ENCODE measurements at regions not wholly inside any gene's neighbourhood (a gene's known extent, or its start where the extent isn't known, plus 50 kb on each side); places are given as distances from the start of the nearest gene placed in this dataset.
"Not testable (repeated sequence)": the region's sequence is repeated elsewhere in the genome, so short reads cannot be mapped to it uniquely, and the experiment has no call there.

DNA sequence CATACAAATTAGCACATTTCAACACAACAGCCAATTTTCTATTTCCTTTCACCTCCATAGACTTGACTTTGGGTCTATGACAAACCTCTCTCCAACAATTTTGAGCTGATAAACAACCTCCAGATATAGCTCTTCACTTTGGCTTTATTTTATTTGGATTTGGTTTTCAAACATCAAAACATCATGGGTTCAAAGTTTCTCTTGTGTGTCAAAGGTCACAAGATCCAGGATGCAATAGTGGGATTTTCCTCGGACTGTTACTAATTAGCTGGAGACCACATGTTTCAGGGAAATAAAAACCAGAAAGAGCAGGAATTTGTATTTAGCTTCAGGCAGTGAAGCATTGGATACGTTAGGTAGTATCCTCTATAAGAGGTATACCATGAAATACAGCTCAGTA is 351.0 kb upstream of the SOX9 start:
- DNase-seq, result no peak

DNA sequence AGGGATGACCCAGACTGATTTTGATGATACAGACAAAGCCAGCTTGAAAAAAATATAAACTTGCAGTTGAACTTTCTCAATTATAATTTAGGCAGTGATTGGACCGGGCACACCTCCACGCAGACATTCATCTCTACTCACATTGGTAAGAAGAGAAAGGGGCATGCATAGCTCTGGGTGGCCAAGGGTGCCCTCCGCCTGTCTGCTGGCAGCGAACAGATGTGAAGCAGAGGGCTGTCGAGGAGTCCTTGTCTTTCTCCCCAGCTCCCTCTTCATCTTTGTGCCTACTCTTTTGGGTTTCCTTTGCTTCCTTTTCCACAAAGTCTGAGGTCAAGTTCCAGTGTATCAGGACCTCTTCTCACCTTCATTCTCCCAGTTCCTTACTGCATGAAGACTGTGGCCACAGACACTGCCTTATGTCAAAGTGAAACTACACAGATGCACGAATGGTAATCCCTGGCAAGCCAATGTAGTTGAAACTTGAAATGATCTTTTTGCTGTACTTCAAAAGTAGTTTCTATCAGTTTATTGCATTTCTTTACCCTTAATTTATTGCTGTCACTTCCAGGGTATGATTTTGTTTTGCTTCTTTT is 343.7 kb upstream of the SOX9 start:
- no peak for DNase-seq

- DNase-seq, result no peak
These were observed 341.3 kb upstream of the SOX9 start for GRCh38 chr17:71779482-71779881.

GRCh38 chr17:71780596-71780995 is 340.2 kb upstream of the SOX9 start:
- DNase-seq, result no peak

DNA sequence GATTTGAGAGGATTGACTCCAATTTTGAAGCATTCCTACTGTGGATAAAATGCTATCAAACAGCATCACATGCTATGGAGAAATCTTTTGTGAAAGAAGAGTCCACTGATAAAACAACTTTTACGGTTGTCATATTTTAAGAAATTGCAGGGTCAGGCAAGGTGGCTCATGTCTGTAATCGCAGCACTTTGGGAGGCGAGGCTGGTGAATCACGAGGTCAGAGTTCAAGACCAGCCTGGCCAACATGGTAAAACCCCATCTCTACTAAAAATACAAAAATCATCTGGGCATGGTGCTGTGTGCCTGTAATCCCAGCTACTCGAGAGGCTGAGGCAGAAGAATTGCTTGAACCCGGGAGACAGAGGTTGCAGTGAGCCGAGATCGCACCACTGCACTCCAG is 338.8 kb upstream of the SOX9 start:
- DNase-seq, result not testable (repeated sequence)

GRCh38 chr17:71790791-71791190 is 330.0 kb upstream of the SOX9 start:
- DNase-seq, result no peak

DNA sequence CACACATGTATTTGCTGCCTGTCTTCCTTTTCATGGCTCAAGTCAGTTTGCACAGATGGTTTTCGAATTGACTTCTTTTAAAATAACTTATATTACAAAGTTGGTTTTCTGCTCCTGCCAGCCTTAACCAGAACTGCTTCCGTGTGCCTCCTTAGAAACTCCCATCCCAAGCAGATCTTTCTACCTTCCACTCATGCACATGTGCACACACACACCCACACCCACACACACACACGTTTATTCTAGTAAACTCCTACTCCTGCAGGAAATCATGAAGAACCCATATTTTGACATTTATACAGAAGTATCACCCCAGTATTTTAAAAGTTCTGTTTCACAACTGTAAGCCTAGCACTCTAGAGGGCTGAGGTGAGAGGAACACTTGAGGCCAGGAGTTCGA is 329.5 kb upstream of the SOX9 start:
- no peak for DNase-seq

DNA sequence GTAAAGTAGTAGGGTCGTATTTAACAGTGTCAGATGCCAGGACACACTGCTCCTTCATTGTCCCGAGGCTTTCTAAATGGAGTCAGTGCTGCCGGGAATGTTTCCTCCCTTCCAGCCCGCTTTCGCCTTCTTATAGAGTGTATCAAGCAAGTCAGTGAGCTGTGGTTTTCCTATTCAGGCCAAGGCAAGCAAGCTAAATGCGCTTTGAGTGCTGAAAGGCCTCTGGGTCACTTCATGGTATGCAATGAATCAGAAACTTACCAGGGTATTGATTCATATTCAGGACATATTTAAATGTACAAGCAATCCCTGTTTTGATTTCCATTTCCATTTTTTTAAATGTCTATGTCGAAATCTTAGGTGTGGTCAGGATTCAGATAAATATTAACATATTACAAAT is 327.9 kb upstream of the SOX9 start:
- no peak for DNase-seq

DNA sequence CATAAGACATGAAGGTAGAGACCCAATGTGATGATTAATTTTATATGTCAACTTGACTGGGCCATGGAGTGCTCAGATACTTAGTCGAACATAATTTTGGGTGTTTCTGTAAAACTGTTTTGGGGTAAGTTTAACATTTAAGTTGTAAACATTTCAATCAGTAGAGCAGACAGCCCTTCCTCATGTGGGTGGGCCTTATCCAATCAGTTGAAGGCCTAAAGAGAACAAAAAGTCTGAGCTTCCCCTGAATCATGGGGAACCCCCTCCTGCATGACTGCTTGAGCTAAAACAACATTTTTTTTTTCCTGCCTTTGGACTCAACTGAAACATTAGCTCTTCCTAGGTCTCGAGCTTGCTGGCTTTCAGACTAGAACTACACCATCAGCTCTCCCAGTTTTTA is 327.3 kb upstream of the SOX9 start:
- DNase-seq, result no peak

DNA sequence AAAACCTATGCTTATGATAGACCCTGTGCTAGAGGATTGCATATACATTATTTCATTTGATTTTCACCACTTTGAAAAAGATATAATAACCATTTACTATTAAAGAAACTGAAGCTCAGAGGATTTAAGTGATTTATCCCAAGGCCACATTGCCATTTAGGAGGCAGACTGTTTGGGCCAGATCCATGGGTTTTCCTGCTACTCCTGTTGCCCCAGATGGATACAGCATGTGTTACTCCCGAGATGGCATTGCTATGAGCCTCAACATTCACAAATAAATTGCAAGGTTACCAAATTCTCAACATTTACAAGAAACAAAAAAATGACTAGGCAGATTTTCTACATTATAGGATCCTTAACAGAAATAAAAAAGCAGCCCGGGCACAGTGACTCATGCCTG is 322.1 kb upstream of the SOX9 start:
- no peak for DNase-seq

DNA sequence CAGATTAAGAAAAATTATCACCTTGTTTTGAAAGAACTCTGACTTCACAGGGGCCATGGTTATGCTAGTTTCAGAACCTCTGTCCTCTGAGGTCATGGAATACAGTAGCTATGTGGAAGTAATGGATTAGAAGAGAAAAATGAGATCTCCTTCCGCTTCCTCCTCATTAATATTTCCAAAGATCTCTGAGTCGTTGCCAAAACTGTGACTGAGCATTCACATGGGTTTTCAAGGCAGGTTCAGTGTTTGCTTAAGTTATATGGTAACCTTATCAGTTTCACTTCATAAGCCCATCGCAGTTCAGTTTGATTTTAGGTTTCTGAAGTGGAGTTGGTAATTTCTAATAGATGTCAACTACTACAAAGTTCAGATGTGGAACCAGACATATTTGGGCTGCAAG is 321.2 kb upstream of the SOX9 start:
- no peak for DNase-seq

DNA sequence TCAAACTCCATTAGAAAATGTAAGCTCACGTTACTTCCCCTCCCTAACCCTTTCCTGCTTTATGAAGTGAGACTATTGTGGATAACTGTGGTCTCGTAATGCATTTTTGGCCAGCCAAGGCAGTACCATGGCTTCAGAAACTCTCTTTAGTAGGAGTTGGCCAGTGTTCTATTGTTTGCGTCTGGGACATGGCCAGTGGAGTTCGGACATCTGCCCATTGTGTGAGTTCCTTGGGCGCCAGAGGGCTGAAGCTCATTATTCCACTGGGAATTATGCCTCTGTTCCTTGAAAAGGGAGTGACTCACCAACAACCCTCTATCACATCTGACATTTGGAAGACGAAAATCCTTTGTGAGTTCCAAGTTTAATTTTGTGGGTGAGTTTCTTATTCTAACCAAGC is 319.5 kb upstream of the SOX9 start:
- no peak for DNase-seq

GRCh38 chr17:71802663-71803062 is 318.2 kb upstream of the SOX9 start:
- DNase-seq, result no peak

GRCh38 chr17:71803656-71804284 is 317.1 kb upstream of the SOX9 start:
- no peak for DNase-seq

DNA sequence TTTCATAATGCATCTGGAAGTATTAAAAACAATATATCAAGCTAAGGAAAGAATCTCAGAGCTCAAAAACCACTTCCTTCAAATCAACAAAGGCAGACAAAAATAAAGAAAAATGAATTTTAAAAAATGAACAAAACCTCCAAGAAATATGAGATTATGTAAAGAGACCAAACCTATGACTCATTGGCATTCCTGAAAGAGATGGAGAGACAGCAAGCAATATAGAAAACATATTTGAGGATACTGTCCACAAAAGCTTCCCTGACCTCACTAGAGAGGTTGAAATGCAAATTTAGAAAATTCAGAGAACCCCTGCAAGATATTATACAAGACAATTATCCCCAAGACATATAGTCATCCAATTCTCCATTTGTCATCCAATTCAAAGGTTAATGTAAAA is 311.3 kb upstream of the SOX9 start:
- no peak for DNase-seq

- not testable (repeated sequence) for DNase-seq
These were observed 307.0 kb upstream of the SOX9 start for GRCh38 chr17:71813861-71814260.

DNA sequence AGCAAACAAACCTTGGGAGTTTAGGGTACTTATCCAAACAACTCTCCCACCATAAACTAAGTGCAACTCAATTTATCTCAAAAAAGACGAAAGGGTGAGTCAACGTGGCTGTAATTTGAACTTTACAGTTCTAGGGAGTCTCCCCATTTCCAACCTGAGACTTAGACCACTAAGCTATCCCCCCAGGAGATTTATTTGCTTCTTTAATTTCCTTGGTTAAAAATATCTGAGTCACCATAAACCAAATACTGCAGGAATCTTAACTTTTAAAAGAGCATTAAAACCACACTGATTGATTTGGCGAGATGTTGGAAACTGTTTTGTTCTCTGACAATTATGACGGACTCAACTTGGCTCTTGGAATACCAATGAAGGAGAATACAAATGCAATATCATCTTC is 299.3 kb upstream of the SOX9 start:
- no peak for DNase-seq

GRCh38 chr17:71824671-71825070 is 296.1 kb upstream of the SOX9 start:
- no peak for DNase-seq

GRCh38 chr17:71825687-71826086 is 295.1 kb upstream of the SOX9 start:
- no peak for DNase-seq

DNA sequence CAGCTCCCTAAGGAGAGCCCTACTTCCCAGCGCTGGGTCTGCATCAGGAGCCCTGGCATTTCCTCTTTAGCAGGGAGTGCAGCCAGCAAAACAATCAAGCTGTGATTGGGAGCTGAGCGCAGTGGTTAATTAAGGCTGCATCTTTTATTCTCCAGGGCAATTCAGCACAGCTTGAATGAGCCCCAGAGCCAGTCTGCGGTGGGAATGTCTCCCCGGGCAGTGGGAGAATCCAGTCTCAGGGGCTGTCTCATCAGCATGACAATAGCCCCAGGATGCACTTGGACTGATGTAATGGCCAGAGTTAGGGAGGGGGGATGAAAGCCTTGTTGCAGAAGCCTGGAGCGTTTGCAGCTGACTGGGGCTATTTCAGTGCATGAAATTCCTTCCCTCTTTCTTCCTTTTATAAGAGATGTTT is 292.6 kb upstream of the SOX9 start:
- DNase-seq, result no peak

DNA sequence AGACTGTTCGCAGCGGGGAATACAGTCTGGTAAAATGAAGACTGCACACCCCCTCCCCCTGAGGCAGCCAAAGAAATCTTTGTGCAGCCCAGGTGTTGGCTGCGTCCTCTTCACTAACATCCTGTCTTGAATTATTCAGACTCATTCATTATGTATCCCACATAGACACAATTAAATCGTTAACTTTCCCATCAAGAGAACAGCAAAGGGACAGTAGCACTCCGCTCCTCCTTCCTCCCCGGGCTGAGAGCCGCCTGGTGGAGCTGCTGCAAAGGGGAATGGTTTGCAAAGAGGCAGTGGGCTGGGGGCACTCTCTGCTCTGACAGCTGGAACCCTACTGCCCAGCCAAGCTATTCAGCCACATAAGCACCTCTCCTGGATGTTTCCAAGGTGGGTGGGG is 290.0 kb upstream of the SOX9 start:
- DNase-seq, result no peak

DNA sequence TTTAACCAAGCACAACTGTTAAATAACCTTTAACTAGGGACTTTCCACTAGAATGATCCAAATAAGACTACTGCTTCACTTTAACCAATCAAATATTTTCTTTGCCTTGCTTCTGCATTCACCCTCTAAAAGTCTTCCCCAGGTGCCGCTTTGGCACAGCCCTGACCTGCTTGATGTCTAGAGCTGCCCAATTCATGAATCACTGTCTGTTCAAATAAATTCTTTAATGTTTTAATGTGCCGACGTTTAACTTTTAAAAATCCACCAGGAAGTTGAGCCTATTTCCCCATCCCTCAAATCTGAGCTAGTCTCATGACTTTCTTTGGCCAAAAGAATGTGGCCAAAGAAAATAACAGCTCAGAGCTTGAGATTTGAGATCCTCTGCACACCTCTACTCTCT is 277.8 kb upstream of the SOX9 start:
- no peak for DNase-seq

- no peak for DNase-seq
These were observed 275.5 kb upstream of the SOX9 start for GRCh38 chr17:71845337-71845736.

- no peak for DNase-seq
These were observed 274.2 kb upstream of the SOX9 start for GRCh38 chr17:71846561-71847110.
